Thymus (tissue), 11 donors: ENCODE measurements at regions not wholly inside any gene's neighbourhood (a gene's known extent, or its start where the extent isn't known, plus 50 kb on each side); places are given as distances from the start of the nearest gene placed in this dataset.

Source experiments
- DNase-seq, 9 donors: peaks; one replicate each; pipeline ENCODE4 v3.0.0-alpha.2; 2013; ENCODE audit warnings: low spot score in 9 of 9, low read depth in 6 of 9, missing footprints in 1 of 9
- H3K27ac ChIP-seq, 2 donors: one replicate each; pipeline ENCODE4 v1.5.1; 2013; ENCODE audit warnings: control low read depth in 1 of 2, low read depth in 1 of 2, low read length in 1 of 2, mild to moderate bottlenecking in 1 of 2, moderate library complexity in 1 of 2
- H3K27me3 ChIP-seq, 2 donors: one replicate each; pipeline ENCODE4 v1.5.1; 2013; ENCODE audit warnings: low read length in 1 of 2; ENCODE audit not compliant: control insufficient read depth in 2 of 2, insufficient read depth in 1 of 2
- H3K36me3 ChIP-seq, 2 donors: one replicate each; pipeline ENCODE4 v1.5.1; 2013; ENCODE audit warnings: low read length in 1 of 2, mild to moderate bottlenecking in 1 of 2, moderate library complexity in 1 of 2; ENCODE audit not compliant: control insufficient read depth in 2 of 2, insufficient read depth in 2 of 2
- H3K4me1 ChIP-seq, 2 donors: one replicate each; pipeline ENCODE4 v1.5.1; 2013; ENCODE audit warnings: low read length in 2 of 2; ENCODE audit not compliant: control insufficient read depth in 2 of 2, insufficient read depth in 2 of 2
- H3K4me3 ChIP-seq, 2 donors: one replicate each; pipeline ENCODE4 v1.5.1; 2013; ENCODE audit warnings: low read length in 2 of 2, control low read depth in 1 of 2, mild to moderate bottlenecking in 1 of 2
- H3K9me3 ChIP-seq, 2 donors: one replicate each; pipeline ENCODE4 v1.5.1; 2013; ENCODE audit warnings: low read length in 1 of 2, mild to moderate bottlenecking in 1 of 2; ENCODE audit not compliant: control insufficient read depth in 2 of 2, insufficient read depth in 1 of 2
- WGBS: extraction: QIAGEN DNeasy Blood & Tissue Kit; methylation state at CpG from one replicate; pipeline ENCODE4 v1.1.7; 2013; 5-methylcytosine and 5-hydroxymethylcytosine counted together
- donor health status: healthy.

GRCh38 chr11:82225930-82226329 lies 507.7 kb downstream of the FAM181B start:
- Histone ChIP-seq H3K4me1 (no peaks in the 10 kb centered on the region), H3K27ac (no peak overlapping the region), H3K27me3 (no peaks in the 10 kb centered on the region), H3K36me3 (no peaks in the 10 kb centered on the region), H3K4me3 (no peak overlapping the region), H3K9me3 (no peaks in the 10 kb centered on the region)
- DNase-seq: no peak
- WGBS: 93% methylated on average over 2 of the region's 2 CpGs

DNA sequence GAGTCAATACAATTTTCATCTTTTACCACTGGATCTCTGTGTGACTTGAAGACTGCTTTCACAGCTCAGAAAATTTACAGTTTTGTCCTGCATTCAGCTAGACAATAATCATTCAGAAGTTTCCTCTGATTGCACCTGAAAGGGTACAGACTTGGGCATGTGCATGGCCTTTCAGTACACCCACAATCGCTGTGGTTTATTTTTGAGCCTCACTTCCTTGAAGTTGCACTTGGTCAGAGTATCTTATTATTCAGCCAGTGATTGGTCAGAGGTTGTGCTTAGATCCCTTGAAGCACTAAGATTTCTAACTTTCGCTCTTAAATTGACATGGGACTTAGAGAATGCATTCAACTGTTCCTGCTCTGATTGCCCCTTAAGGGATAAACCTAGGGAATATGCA lies 508.2 kb downstream of the FAM181B start:
- H3K9me3 ChIP-seq: no peaks in the 10 kb centered on the region
- H3K4me3 ChIP-seq: no peak overlapping the region
- no peaks in the 10 kb centered on the region for H3K27me3 ChIP-seq
- H3K4me1 ChIP-seq: no peaks in the 10 kb centered on the region
- H3K27ac ChIP-seq: no peak overlapping the region
- H3K36me3 ChIP-seq: no peaks in the 10 kb centered on the region
- no peak for DNase-seq
- 90% methylated on average over 2 of the region's 2 CpGs for WGBS

DNA sequence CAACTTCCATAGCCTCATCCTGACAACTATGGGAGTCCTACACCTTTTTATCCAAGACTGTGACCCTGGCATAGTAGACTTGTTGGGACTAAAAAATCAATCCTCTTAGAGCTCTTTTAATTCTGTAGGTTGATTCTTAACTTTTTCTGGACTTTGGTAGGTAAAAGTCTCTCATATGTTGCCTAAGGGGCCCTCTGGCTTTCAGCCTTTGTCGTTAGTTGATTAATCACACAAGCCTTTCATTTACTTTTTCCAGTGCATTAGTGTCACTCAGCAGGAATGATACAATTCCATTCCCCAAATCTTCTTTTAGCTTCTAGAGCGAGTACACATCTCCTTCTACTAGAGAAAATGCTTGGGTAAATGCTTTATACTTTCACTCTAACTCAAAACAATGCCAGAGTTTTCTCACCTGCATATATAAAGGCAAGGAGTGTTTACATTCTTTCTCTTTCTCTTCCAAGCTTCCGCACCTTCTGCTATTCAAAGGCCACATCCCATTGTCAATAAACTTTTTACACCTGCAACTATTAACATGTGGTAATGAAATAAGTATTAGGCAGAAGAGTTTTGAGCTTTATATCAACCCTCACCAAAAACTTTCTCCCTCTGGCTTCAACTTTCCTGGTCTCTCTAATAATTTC lies 516.6 kb downstream of the FAM181B start:
- H3K36me3 ChIP-seq: no peaks in the 10 kb centered on the region
- DNase-seq: no peak
- no peaks in the 10 kb centered on the region for H3K9me3 ChIP-seq
- no peak overlapping the region for H3K4me3 ChIP-seq
- no peak overlapping the region for H3K27ac ChIP-seq
- 60% methylated on average over 3 of the region's 3 CpGs for WGBS
- no peaks in the 10 kb centered on the region for H3K4me1 ChIP-seq
- no peaks in the 10 kb centered on the region for H3K27me3 ChIP-seq

GRCh38 chr11:82210011-82210410 lies 523.7 kb downstream of the FAM181B start:
- Histone ChIP-seq H3K36me3 (no peaks in the 10 kb centered on the region), H3K4me1 (no peaks in the 10 kb centered on the region), H3K27me3 (no peaks in the 10 kb centered on the region), H3K27ac (no peak overlapping the region), H3K4me3 (no peak overlapping the region), H3K9me3 (no peaks in the 10 kb centered on the region)
- no peak for DNase-seq
- 96% methylated on average over 1 of the region's 1 CpG for WGBS

GRCh38 chr11:82195283-82195682 lies 538.4 kb downstream of the FAM181B start:
- no peak overlapping the region for H3K27ac ChIP-seq
- no peaks in the 10 kb centered on the region for H3K36me3 ChIP-seq
- no peaks in the 10 kb centered on the region for H3K27me3 ChIP-seq
- H3K4me3 ChIP-seq: no peak overlapping the region
- no peaks in the 10 kb centered on the region for H3K9me3 ChIP-seq
- WGBS: 91% methylated on average over 3 of the region's 3 CpGs
- no peak for DNase-seq
- H3K4me1 ChIP-seq: no peaks in the 10 kb centered on the region

DNA sequence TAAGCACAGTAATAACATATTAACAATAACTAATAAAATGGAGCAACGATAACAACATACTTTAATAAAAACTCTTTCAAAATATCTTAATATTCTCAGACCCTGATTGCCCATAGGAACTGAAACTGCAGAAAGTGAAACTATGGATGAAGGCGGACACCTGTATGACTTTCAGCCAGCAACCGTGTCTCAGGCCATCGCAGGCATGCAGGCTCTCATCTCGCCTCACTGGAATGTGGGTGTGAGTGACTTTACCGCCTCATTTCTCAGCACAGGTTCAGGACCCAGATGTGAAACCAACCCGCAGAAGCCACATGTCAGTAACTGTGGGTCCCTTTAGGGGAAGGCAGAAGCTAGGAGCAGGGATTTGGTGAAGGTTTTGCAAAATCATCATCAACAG lies 539.1 kb downstream of the FAM181B start:
- Histone ChIP-seq H3K4me1 (no peaks in the 10 kb centered on the region), H3K36me3 (no peaks in the 10 kb centered on the region), H3K9me3 (no peaks in the 10 kb centered on the region), H3K4me3 (no peak overlapping the region), H3K27ac (no peak overlapping the region), H3K27me3 (no peaks in the 10 kb centered on the region)
- no peak for DNase-seq
- WGBS: 90% methylated on average over 7 of the region's 7 CpGs

- no peak for DNase-seq
- Histone ChIP-seq H3K9me3 (no peaks in the 10 kb centered on the region), H3K4me1 (no peaks in the 10 kb centered on the region), H3K27ac (no peak overlapping the region), H3K4me3 (no peak overlapping the region), H3K36me3 (no peaks in the 10 kb centered on the region), H3K27me3 (no peaks in the 10 kb centered on the region)
- 87% methylated on average over 3 of the region's 3 CpGs for WGBS
Measured at GRCh38 chr11:82191695-82192094, 542.0 kb downstream of the FAM181B start.

- no peak for DNase-seq
- Histone ChIP-seq H3K4me3 (no peak overlapping the region), H3K4me1 (no peaks in the 10 kb centered on the region), H3K27ac (no peak overlapping the region), H3K9me3 (no peaks in the 10 kb centered on the region), H3K27me3 (no peaks in the 10 kb centered on the region), H3K36me3 (no peaks in the 10 kb centered on the region)
- WGBS: 95% methylated on average over 3 of the region's 3 CpGs
Measured at GRCh38 chr11:82185925-82186324, 547.7 kb downstream of the FAM181B start.

- Histone ChIP-seq H3K4me3 (no peak overlapping the region), H3K27me3 (no peaks in the 10 kb centered on the region), H3K36me3 (no peaks in the 10 kb centered on the region), H3K9me3 (no peaks in the 10 kb centered on the region), H3K27ac (no peak overlapping the region), H3K4me1 (no peaks in the 10 kb centered on the region)
- no peak for DNase-seq
- WGBS: 88% methylated on average over 3 of the region's 3 CpGs
Measured at GRCh38 chr11:82184966-82185365, 548.7 kb downstream of the FAM181B start.

GRCh38 chr11:82183346-82183745 lies 550.3 kb downstream of the FAM181B start:
- 85% methylated on average over 2 of the region's 2 CpGs for WGBS
- H3K27ac ChIP-seq: no peak overlapping the region
- H3K9me3 ChIP-seq: no peaks in the 10 kb centered on the region
- no peaks in the 10 kb centered on the region for H3K27me3 ChIP-seq
- no peak overlapping the region for H3K4me3 ChIP-seq
- H3K4me1 ChIP-seq: no peaks in the 10 kb centered on the region
- no peak for DNase-seq
- no peaks in the 10 kb centered on the region for H3K36me3 ChIP-seq
